SK-N-MC (cell line): ENCODE measurements at regions not wholly inside any gene's neighbourhood (a gene's known extent, or its start where the extent isn't known, plus 50 kb on each side); places are given as distances from the start of the nearest gene placed in this dataset.

Source experiments
- DNase-seq: peaks from one replicate; pipeline ENCODE4 v3.0.0-alpha.2; 2011; ENCODE audit warnings: low read depth, low spot score
- H3K27ac ChIP-seq: fragments of 200-600 bp; sonication (generic); 2 replicates; pipeline ENCODE4 v1.5.1; 2016; ENCODE audit warnings: mixed run types
- H3K36me3 ChIP-seq: fragments of 200-600 bp; sonication (generic); 2 replicates; pipeline ENCODE4 v1.6.1; 2017; ENCODE audit warnings: antibody characterized with exemption, low read length, mixed read lengths; ENCODE audit not compliant: insufficient read depth
- H3K4me3 ChIP-seq: fragments of 200-600 bp; sonication (generic); 2 replicates; pipeline ENCODE4 v1.5.1; 2016
- H3K9ac ChIP-seq: fragments of 200-600 bp; sonication (generic); 2 replicates; pipeline ENCODE4 v1.8.0; 2017; ENCODE audit warnings: mixed run types, mixed read lengths; ENCODE audit not compliant: insufficient read length
- H3K9me3 ChIP-seq: fragments of 200-600 bp; sonication (generic); 2 replicates; pipeline ENCODE4 v1.6.1; 2017; ENCODE audit warnings: low read depth, mild to moderate bottlenecking, antibody characterized with exemption, low read length, moderate library complexity, mixed read lengths
- EZH2 ChIP-seq: fragments of 200-600 bp; sonication (generic); IDR thresholded peaks from one replicate; pipeline ENCODE4 v1.6.1; 2017; ENCODE audit warnings: antibody characterized with exemption
- FOXP2 ChIP-seq: optimal IDR thresholded peaks from 2 replicates; pipeline ENCODE3; 2011; ENCODE audit warnings: mild to moderate bottlenecking, moderate library complexity; ENCODE audit not compliant: insufficient read depth; ENCODE audit errors: extremely low read length, control extremely low read depth
- POLR2AphosphoS5 ChIP-seq: IDR thresholded peaks from 2 replicates; pipeline ENCODE4 v1.6.1; 2012; ENCODE audit warnings: mild to moderate bottlenecking, low read depth, low read length, borderline replicate concordance

DNA sequence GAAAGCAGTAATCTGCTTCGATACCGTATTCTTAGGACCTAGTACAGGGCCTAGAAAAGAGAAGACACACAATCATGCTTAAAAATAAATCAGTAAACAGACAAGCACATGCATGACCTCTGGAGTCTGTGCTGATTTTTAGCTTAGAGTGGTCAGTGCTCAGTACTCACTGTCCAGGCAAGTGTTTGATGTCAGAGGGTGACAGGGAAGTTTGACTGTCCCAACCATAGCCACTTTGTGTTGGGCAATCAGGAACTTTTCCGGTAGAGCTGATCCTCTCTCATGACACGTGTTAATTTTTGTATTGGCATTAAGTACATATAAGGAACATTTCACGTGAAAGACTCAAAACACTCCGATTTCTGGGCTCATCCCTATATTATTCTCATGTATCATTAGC, 464.7 kb upstream of the KLF4 start:
- TF ChIP-seq POLR2AphosphoS5, result no peak
- Histone ChIP-seq H3K9me3 (no peaks in the 10 kb centered on the region), H3K9ac (no peak overlapping the region), H3K27ac (no peak overlapping the region), H3K4me3 (no peak overlapping the region), H3K36me3 (no peaks in the 10 kb centered on the region)
- DNase-seq, result no peak

DNA sequence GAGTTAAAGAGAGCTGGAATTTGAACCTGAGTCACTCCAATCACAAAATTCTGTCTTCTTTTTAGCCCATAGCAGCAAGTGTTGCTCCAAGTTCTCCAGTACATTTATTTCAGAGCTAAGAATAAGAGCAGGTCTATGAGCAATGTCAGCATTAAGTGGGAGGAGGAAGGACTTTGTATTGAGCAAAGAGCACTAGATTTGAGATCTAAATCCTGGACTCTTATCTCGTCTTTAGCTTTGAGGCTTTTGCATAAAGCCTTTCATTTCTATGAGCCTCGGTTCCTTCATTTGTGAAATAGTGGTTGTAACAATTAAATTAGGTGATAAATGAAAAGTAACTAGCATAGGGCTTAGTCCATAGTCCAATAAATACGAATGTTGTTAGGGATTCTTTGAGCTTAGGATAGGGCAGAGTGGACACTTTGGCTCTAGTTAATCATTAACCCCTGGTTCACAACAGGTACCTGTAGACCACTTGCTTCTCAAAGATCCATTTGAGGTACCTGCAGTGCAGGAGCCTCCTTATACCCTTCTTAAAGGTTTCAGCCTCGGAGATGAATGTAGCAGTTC, 464.1 kb upstream of the KLF4 start:
- Histone ChIP-seq H3K4me3 (no peak overlapping the region), H3K9me3 (no peaks in the 10 kb centered on the region), H3K36me3 (no peaks in the 10 kb centered on the region), H3K27ac (no peak overlapping the region), H3K9ac (no peak overlapping the region)
- DNase-seq, result no peak
- TF ChIP-seq FOXP2 (no peak), POLR2AphosphoS5 (no peak), EZH2 (no peak)

DNA sequence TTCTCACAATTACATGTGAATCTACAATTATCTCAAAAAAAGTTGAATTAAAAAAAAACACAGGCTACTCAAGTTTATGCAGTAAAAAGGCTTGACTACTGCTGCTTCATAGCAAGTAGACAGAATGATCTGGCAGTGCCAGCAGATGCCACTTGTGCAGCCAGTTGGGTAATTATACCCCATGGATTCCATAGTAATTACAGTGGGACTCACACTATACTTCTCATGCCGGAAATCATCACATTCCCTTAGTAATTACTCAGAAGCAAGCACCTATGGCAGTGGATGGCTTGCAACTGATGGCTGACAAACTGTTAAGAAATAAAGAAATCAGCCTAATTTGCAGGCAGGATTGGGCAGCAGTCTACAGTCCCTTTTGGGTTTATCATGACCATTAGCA, 463.2 kb upstream of the KLF4 start:
- H3K9ac ChIP-seq, result no peak overlapping the region
- no peak for TF ChIP-seq POLR2AphosphoS5
- TF ChIP-seq EZH2, result no peak
- TF ChIP-seq FOXP2, result no peak
- no peaks in the 10 kb centered on the region for H3K9me3 ChIP-seq
- no peak overlapping the region for H3K27ac ChIP-seq
- no peaks in the 10 kb centered on the region for H3K36me3 ChIP-seq
- H3K4me3 ChIP-seq, result no peak overlapping the region
- DNase-seq, result no peak

DNA sequence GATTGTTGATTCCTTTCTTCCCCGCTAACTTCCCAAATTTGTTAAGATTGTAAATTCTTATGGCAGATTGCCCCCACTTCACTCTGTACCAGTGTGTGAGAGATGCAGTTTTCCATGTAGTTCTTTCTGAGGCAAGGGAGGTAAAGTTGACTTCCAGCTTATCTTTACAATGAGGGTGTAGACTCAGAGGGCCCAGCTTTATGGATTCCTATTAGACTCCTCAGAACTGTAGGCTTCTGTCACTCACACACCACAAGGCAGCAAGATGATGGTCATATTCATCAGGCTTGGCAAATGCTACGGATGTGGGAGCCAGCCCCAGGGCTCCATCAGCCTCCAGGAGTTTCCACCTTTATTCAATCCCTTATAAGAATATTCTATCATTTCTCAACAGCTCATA, 461.9 kb upstream of the KLF4 start:
- Histone ChIP-seq H3K4me3 (no peak overlapping the region), H3K9ac (no peak overlapping the region), H3K9me3 (no peaks in the 10 kb centered on the region), H3K36me3 (no peaks in the 10 kb centered on the region), H3K27ac (no peak overlapping the region)
- no peak for TF ChIP-seq FOXP2
- TF ChIP-seq POLR2AphosphoS5, result no peak
- TF ChIP-seq EZH2, result no peak
- DNase-seq, result no peak

DNA sequence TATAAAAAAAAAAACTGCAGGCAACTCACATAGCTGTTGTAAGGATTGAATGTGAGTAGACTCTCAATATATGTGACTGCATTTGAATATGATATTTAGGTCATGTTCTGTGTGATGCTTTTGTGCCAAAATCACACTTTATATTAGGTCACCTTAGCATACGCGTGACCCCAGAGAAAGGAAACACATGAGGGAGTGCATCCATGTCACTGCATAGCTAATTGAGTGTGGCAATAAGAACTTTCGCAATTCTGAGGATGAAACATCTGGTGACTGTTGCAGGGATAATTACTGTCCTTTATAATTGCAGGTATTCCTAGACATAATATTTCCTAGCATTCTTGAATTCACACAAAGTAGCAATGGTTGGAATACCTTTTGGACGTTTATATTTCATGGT, 459.5 kb upstream of the KLF4 start:
- no peak overlapping the region for H3K4me3 ChIP-seq
- H3K27ac ChIP-seq, result no peak overlapping the region
- TF ChIP-seq POLR2AphosphoS5 (no peak), EZH2 (no peak), FOXP2 (no peak)
- no peaks in the 10 kb centered on the region for H3K9me3 ChIP-seq
- DNase-seq, result no peak
- H3K9ac ChIP-seq, result no peak overlapping the region
- H3K36me3 ChIP-seq, result no peaks in the 10 kb centered on the region

DNA sequence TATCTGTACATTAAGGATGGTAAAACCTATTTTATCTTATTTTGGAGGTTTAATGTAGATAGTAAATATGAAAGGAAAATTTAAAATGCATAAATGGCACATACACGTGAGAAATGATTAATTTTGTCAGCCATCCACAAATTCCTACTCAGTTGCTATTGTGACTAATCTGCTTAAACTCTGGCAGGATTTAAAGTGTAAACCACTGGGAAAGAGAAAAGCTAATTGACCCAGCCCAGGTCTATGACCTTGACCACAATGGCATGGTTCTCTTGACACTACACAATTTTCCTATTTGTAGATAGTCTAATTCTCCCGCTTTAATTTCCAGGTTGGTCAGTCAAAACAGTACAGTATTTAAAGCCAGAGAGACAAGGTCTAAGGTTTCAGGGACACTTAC, 459.0 kb upstream of the KLF4 start:
- no peak for DNase-seq

DNA sequence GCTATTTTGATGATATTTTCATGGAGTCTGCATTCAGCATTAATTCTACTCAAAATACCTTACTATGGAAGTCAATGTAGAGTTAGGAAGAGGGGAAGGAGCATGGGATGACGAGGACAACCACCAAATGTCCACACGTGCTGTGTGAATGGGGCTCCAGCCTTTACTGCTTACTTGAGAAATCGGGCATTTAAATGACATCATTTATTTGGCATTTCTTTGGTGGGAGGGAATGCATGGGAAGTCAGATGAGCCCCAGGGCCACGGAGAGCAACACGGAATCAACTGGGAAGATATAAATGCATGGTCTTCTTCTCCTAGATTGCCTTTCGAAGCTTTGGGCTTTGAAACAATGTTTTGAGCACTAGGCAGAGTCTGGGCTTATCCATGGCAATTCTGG, 458.5 kb upstream of the KLF4 start:
- H3K27ac ChIP-seq, result no peak overlapping the region
- no peaks in the 10 kb centered on the region for H3K36me3 ChIP-seq
- no peak for TF ChIP-seq FOXP2
- no peak for TF ChIP-seq POLR2AphosphoS5
- no peak for TF ChIP-seq EZH2
- H3K9me3 ChIP-seq, result no peaks in the 10 kb centered on the region
- no peak overlapping the region for H3K9ac ChIP-seq
- DNase-seq, result no peak
- H3K4me3 ChIP-seq, result no peak overlapping the region

More for the DNA sequence above, 459.0 kb upstream of the KLF4 start:
- TF ChIP-seq POLR2AphosphoS5 (no peak), FOXP2 (no peak), EZH2 (no peak)
- H3K27ac ChIP-seq, result no peak overlapping the region
- no peak overlapping the region for H3K9ac ChIP-seq
- H3K4me3 ChIP-seq, result no peak overlapping the region
- no peaks in the 10 kb centered on the region for H3K9me3 ChIP-seq
- no peaks in the 10 kb centered on the region for H3K36me3 ChIP-seq

DNA sequence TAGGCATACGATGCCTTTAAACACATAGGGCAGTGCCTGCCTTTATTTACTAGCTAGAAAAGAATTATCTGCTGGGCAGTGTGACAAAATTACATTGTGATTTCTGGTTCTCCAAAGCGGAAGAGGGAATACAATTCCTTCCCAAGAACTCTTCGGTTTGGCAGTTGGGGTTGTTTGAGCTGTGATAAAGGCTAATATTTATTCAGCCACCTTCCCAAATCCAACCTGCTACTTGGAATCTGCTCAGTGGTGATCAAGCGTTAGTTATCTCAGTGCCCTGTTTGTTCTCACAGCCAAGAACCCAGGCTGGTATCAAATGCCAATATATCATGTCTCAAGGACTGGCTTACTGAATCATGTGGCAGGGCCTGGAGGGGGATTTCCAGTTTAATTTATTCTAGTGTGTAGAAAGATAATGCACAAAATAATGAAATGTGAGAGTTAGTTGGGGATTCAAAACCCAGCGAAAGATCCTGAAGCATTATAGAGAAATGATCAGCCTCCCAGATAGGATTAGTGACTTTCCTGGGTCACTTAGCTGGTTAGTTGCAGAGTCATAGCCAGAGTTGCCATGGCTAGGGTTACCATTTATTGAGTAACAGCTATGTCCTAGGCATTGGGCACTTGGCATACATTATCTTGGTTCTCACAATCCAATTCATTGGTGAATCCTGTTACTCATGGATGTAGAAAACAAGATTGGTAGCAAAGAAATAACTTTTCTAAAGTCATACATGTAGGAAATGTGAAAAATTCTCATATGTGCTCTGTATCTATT, 457.0 kb upstream of the KLF4 start:
- Histone ChIP-seq H3K9ac (no peak overlapping the region), H3K27ac (no peak overlapping the region), H3K9me3 (no peaks in the 10 kb centered on the region), H3K36me3 (no peaks in the 10 kb centered on the region), H3K4me3 (no peak overlapping the region)
- DNase-seq, result no peak
- TF ChIP-seq EZH2 (no peak), FOXP2 (no peak), POLR2AphosphoS5 (no peak)

DNA sequence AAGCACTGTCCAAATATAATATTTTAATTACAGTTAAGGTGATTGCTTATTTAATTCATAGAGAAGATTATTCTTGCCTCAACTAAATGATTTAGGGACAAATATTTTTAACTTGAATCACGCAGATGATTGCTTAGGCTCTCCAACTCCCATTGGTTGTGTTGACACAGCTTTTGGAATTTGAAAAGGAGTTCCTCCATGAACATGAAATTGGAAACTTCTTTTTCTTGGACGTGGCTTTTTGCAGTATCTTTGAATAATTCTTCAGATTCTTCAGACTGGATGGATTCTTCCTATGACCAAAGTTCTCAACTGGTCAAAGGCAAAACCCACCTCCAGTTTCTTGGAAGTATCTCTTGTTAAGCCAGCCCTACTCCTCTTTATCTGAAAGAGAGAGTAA, 456.4 kb upstream of the KLF4 start:
- Histone ChIP-seq H3K9me3 (no peaks in the 10 kb centered on the region), H3K36me3 (no peaks in the 10 kb centered on the region), H3K9ac (no peak overlapping the region), H3K27ac (no peak overlapping the region), H3K4me3 (no peak overlapping the region)
- DNase-seq, result no peak
- TF ChIP-seq POLR2AphosphoS5 (no peak), EZH2 (no peak), FOXP2 (no peak)
